SK-N-SH (cell line): ENCODE measurements at regions not wholly inside any gene's neighbourhood (a gene's known extent, or its start where the extent isn't known, plus 50 kb on each side); places are given as distances from the start of the nearest gene placed in this dataset.

Experiments used
- CTCF ChIA-PET: fragments of 300-600, 350-600 bp; formaldehyde crosslinking; extraction: SDS; loops from one replicate; lab custom pipeline; 2021; lab: Yijun Ruan, JAX
- POLR2A ChIA-PET: fragments of 350-600 bp; sonication (Branson Sonifier 250); formaldehyde crosslinking; extraction: SDS; loops from one replicate; lab custom pipeline; 2020; ENCODE audit warnings: antibody characterized with exemption, inconsistent platforms; lab: Yijun Ruan, JAX
- DNase-seq: peaks from one replicate; pipeline ENCODE4 v3.0.0; 2012
- H2AFZ ChIP-seq: fragments of 200-600 bp; sonication (generic); 2 replicates; pipeline ENCODE4 v1.8.1; 2016; ENCODE audit warnings: antibody characterized with exemption, mild to moderate bottlenecking, low read depth
- H3F3A ChIP-seq: fragments of 200-600 bp; sonication (generic); replicated peaks from 2 replicates; pipeline ENCODE3; 2016; ENCODE audit warnings: antibody characterized with exemption, mild to moderate bottlenecking; ENCODE audit not compliant: insufficient read depth
- H3K27ac ChIP-seq, 2 experiments: fragments of 200-500 bp in 1 of 2; fragments of 200-600 bp in 1 of 2; sonication (Bioruptor generic) in 1 of 2; sonication (generic), shearing (Covaris generic) in 1 of 2; 2 replicates each; pipeline versions ENCODE4 v1.5.1 to v1.6.1; 2014 to 2016; ENCODE audit warnings: low read depth in 2 of 2, inconsistent platforms in 1 of 2, low read length in 1 of 2, mild to moderate bottlenecking in 1 of 2, mixed read lengths in 1 of 2
- H3K27me3 ChIP-seq: fragments of 200-600 bp; sonication (generic), shearing (Covaris generic); 2 replicates; pipeline ENCODE4 v1.6.1; 2016; ENCODE audit warnings: mixed run types; ENCODE audit not compliant: insufficient read depth
- H3K36me3 ChIP-seq, 2 experiments: fragments of 200-500 bp in 1 of 2; fragments of 200-600 bp in 1 of 2; sonication (Bioruptor generic) in 1 of 2; sonication (generic) in 1 of 2; replicated peaks in 1 of 2; 2 replicates each; pipeline versions ENCODE3 to v1.5.1; 2014 to 2016; ENCODE audit warnings: low read length in 1 of 2, mild to moderate bottlenecking in 1 of 2; ENCODE audit not compliant: insufficient read depth in 2 of 2, control insufficient read depth in 1 of 2
- H3K4me1 ChIP-seq, 2 experiments: fragments of 200-500 bp in 1 of 2; fragments of 200-600 bp in 1 of 2; sonication (Bioruptor generic) in 1 of 2; sonication (generic), shearing (Covaris generic) in 1 of 2; 2 replicates each; pipeline versions ENCODE4 v1.5.1 to v1.6.1; 2014 to 2016; ENCODE audit warnings: low read depth in 1 of 2, low read length in 1 of 2, mixed run types in 1 of 2; ENCODE audit not compliant: insufficient read depth in 2 of 2, control insufficient read depth in 1 of 2
- H3K4me2 ChIP-seq: fragments of 200-600 bp; sonication (generic), shearing (Covaris generic); 2 replicates; pipeline ENCODE4 v1.6.1; 2017; ENCODE audit warnings: mixed run types
- H3K4me3 ChIP-seq, 2 experiments: fragments of 200-500 bp in 1 of 2; fragments of 200-600 bp in 1 of 2; sonication (Bioruptor generic) in 1 of 2; sonication (generic), shearing (Covaris generic) in 1 of 2; 2 replicates each; pipeline versions ENCODE4 v1.5.1 to v1.8.1; 2014 to 2016; ENCODE audit warnings: low read depth in 2 of 2, inconsistent platforms in 1 of 2, low read length in 1 of 2, mild to moderate bottlenecking in 1 of 2, mixed read lengths in 1 of 2, moderate library complexity in 1 of 2
- H3K79me2 ChIP-seq: fragments of 200-600 bp; sonication (generic); 2 replicates; pipeline ENCODE4 v1.8.1; 2017; ENCODE audit warnings: mild to moderate bottlenecking; ENCODE audit not compliant: insufficient read depth
- H3K9ac ChIP-seq: fragments of 200-600 bp; sonication (generic); 2 replicates; pipeline ENCODE4 v1.6.1; 2017; ENCODE audit warnings: mixed run types
- H3K9me2 ChIP-seq: fragments of 200-600 bp; sonication (generic); 2 replicates; pipeline ENCODE4 v1.6.1; 2017; ENCODE audit warnings: mixed run types
- H3K9me3 ChIP-seq: fragments of 200-600 bp; sonication (generic); 2 replicates; pipeline ENCODE4 v1.6.1; 2017; ENCODE audit warnings: mixed run types, mild to moderate bottlenecking, moderate library complexity
- H4K20me1 ChIP-seq: fragments of 200-600 bp; sonication (generic); 2 replicates; pipeline ENCODE4 v1.6.1; 2017; ENCODE audit warnings: mild to moderate bottlenecking, mixed run types; ENCODE audit not compliant: insufficient read depth
- ELF1 ChIP-seq: IDR thresholded peaks from 2 replicates; pipeline ENCODE4 v1.4.0; 2012
- FOXM1 ChIP-seq: IDR thresholded peaks from 2 replicates; pipeline ENCODE4 v1.4.0; 2012; ENCODE audit warnings: low read depth, mild to moderate bottlenecking
- GATA2 ChIP-seq: sonication (generic); formaldehyde crosslinking; IDR thresholded peaks from 2 replicates; pipeline ENCODE4 v1.5.0; 2020; ENCODE audit warnings: mild to moderate bottlenecking, missing genetic modification reagents
- RCOR1 ChIP-seq: fragments of 150-350 bp; IDR thresholded peaks from 2 replicates; pipeline ENCODE4 v1.6.1; 2017; ENCODE audit warnings: antibody characterized with exemption, low read length
- WGBS: methylation state at CpG from one replicate; pipeline ENCODE4 v1.1.6; 2017; ENCODE audit warnings: low lambda C conversion rate; 5-methylcytosine and 5-hydroxymethylcytosine counted together
- TF ChIP-seq, protein P1 (sequence below): fragments of 150-350 bp; IDR thresholded peaks from 2 replicates; pipeline ENCODE4 v1.6.1; 2016; ENCODE audit warnings: mild to moderate bottlenecking, low read depth, low read length
- TF ChIP-seq, protein P2 (sequence below): IDR thresholded peaks from 2 replicates; pipeline ENCODE4 v1.4.0; 2012; ENCODE audit warnings: low read depth, borderline replicate concordance
- TF ChIP-seq, protein P3 (sequence below): IDR thresholded peaks from 2 replicates; pipeline ENCODE4 v1.6.1; 2012; ENCODE audit warnings: mild to moderate bottlenecking, low read depth, low read length, moderate library complexity

DNA sequence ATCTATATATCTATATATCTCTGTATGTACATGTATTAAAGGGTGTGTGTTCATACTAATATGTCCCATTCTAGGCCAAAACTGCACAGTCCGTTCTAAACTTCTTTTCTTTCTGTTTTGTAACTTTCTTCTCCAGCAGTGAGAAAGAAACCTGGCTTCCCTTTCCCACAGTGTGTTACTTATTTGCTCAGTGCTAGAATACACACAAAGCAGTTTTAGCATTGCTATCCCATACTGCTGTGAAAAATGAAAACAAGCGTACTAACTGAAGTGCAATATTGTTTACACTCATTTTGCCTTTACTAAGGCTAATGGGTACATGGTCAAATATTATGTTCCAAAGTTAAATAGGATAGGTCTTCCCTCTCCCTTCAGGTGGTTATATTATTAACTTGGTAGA, 163.9 kb downstream of the LEPR start (continued):
- TF ChIP-seq, protein P1, sequence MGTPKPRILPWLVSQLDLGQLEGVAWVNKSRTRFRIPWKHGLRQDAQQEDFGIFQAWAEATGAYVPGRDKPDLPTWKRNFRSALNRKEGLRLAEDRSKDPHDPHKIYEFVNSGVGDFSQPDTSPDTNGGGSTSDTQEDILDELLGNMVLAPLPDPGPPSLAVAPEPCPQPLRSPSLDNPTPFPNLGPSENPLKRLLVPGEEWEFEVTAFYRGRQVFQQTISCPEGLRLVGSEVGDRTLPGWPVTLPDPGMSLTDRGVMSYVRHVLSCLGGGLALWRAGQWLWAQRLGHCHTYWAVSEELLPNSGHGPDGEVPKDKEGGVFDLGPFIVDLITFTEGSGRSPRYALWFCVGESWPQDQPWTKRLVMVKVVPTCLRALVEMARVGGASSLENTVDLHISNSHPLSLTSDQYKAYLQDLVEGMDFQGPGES, result no peak

DNA sequence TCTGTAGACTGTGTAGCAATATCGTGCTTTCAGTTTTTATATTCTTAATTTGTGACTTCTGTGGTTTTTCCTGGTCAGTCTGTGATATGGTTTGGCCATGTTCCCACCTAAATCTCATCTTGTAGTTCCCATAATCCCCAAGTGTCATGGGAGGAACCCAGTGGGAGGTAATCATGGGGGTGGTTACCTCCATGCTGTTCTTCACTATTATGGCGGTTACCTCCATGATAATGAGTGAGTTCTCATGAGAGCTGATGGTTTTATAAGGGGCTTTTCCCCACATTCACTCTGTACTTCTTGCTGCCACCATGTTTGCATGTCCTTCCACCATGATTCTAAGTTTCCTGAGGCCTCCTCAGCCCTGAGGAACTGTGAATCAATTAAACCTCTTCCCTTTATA, 169.8 kb downstream of the LEPR start:
- Histone ChIP-seq H3K9me2 (no peaks in the 10 kb centered on the region), H3K4me3 (no peak overlapping the region), H2AFZ (no peak overlapping the region), H3K36me3 (no peaks in the 10 kb centered on the region), H3K27ac (no peak overlapping the region), H3K9me3 (no peaks in the 10 kb centered on the region), H3K9ac (no peak overlapping the region), H3K4me2 (no peak overlapping the region), H3K4me1 (peaks cover 0 to 3% of the 10 kb centered on the region in 2 experiments; a peak in 1 of 4 replicates), H3F3A (no peaks in the 10 kb centered on the region), H3K27me3 (no peaks in the 10 kb centered on the region), H3K79me2 (no peaks in the 10 kb centered on the region), H4K20me1 (no peaks in the 10 kb centered on the region)
- WGBS, result 89% methylated on average over 2 of the region's 2 CpGs
- ChIA-PET POLR2A (no interaction called here), CTCF (interaction anchor here (1.5 kb wide), 1 partner anchor 98 kb away, joined by 3 read pairs; no protein-coding TSS in a partner anchor)
- TF ChIP-seq GATA2 (CRISPR knock-in tag), result no peak
- no peak for TF ChIP-seq ELF1
- TF ChIP-seq FOXM1, result no peak
- no peak for DNase-seq

DNA sequence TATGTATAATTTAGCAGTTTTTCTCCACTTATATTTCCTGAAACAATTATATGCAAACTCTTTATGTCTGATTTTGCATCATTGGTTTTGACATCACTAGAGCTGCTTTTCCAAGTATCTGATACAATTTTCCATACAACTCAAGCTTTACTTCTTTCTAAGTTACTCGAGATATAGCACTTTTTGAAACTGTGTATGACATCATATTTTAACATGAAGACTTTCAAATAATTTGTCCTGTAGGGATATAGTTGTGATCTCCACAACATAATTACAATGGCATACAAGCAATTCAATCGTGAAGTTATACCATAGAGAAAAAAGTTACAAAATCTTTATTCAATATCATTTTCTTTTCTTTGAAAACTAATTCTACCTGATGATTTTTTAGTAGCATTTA, 173.0 kb downstream of the LEPR start:
- Histone ChIP-seq H3K9me3 (no peaks in the 10 kb centered on the region), H3K4me2 (no peak overlapping the region), H3F3A (no peaks in the 10 kb centered on the region), H3K9me2 (no peaks in the 10 kb centered on the region), H3K4me3 (no peak overlapping the region), H3K27ac (no peak overlapping the region), H3K36me3 (no peaks in the 10 kb centered on the region), H2AFZ (no peak overlapping the region), H3K4me1 (no peaks in the 10 kb centered on the region), H3K9ac (no peak overlapping the region), H3K27me3 (no peaks in the 10 kb centered on the region), H4K20me1 (no peaks in the 10 kb centered on the region), H3K79me2 (no peaks in the 10 kb centered on the region)
- WGBS, result 85% methylated on average over 2 of the region's 2 CpGs
- ChIA-PET POLR2A (no interaction called here), CTCF (no interaction called here)
- no peak for DNase-seq
- TF ChIP-seq, protein P2, sequence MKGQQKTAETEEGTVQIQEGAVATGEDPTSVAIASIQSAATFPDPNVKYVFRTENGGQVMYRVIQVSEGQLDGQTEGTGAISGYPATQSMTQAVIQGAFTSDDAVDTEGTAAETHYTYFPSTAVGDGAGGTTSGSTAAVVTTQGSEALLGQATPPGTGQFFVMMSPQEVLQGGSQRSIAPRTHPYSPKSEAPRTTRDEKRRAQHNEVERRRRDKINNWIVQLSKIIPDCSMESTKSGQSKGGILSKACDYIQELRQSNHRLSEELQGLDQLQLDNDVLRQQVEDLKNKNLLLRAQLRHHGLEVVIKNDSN, result no peak
- TF ChIP-seq RCOR1, result no peak
- TF ChIP-seq, protein P3, sequence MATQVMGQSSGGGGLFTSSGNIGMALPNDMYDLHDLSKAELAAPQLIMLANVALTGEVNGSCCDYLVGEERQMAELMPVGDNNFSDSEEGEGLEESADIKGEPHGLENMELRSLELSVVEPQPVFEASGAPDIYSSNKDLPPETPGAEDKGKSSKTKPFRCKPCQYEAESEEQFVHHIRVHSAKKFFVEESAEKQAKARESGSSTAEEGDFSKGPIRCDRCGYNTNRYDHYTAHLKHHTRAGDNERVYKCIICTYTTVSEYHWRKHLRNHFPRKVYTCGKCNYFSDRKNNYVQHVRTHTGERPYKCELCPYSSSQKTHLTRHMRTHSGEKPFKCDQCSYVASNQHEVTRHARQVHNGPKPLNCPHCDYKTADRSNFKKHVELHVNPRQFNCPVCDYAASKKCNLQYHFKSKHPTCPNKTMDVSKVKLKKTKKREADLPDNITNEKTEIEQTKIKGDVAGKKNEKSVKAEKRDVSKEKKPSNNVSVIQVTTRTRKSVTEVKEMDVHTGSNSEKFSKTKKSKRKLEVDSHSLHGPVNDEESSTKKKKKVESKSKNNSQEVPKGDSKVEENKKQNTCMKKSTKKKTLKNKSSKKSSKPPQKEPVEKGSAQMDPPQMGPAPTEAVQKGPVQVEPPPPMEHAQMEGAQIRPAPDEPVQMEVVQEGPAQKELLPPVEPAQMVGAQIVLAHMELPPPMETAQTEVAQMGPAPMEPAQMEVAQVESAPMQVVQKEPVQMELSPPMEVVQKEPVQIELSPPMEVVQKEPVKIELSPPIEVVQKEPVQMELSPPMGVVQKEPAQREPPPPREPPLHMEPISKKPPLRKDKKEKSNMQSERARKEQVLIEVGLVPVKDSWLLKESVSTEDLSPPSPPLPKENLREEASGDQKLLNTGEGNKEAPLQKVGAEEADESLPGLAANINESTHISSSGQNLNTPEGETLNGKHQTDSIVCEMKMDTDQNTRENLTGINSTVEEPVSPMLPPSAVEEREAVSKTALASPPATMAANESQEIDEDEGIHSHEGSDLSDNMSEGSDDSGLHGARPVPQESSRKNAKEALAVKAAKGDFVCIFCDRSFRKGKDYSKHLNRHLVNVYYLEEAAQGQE, result no peak
